Stimulated activated naive CD8-positive, alpha-beta T cell treated with anti-CD3 and anti-CD28 coated beads, Interleukin-15, amount 100 ng/mL, for 72 hours (primary cell): ENCODE measurements at regions not wholly inside any gene's neighbourhood (a gene's known extent, or its start where the extent isn't known, plus 50 kb on each side); places are given as distances from the start of the nearest gene placed in this dataset.
"Not testable (repeated sequence)": the region's sequence is repeated elsewhere in the genome, so short reads cannot be mapped to it uniquely, and the experiment has no call there.

Source experiments
- ATAC-seq: fragments of 150-1000 bp; cut with Tn5 transposase; 2 replicates; pipeline ENCODE4 v1.10.0; 2021; ENCODE audit warnings: mild to moderate bottlenecking, moderate library complexity
- DNase-seq, 2 donors: peaks; one replicate each; pipeline ENCODE4 v3.0.0; 2021 to 2022
- H3K27ac Mint-ChIP-seq, 2 donors: one replicate each; pipeline ENCODE4 v1.8.0; 2022; ENCODE audit warnings: mild to moderate bottlenecking in 2 of 2, mixed read lengths in 2 of 2, moderate library complexity in 2 of 2
- H3K27me3 Mint-ChIP-seq: one replicate; pipeline ENCODE4 v1.8.0; 2022; ENCODE audit warnings: mixed read lengths
- H3K4me1 Mint-ChIP-seq: one replicate; pipeline ENCODE4 v1.8.0; 2022; ENCODE audit warnings: mild to moderate bottlenecking, mixed read lengths
- H3K4me3 Mint-ChIP-seq, 2 donors: one replicate each; pipeline ENCODE4 v1.8.0; 2022; ENCODE audit warnings: mild to moderate bottlenecking in 2 of 2, mixed read lengths in 2 of 2, moderate library complexity in 1 of 2
- H3K9me3 Mint-ChIP-seq, 2 donors: one replicate each; pipeline ENCODE4 v1.8.0; 2022; ENCODE audit warnings: mixed read lengths in 2 of 2

GRCh38 chr7:128608678-128609421 is 63.2 kb upstream of the GARIN1A start:
- ATAC-seq (peak; percentile 92), DNase-seq (peak; percentile 23 to 33)
- H3K27me3 Mint-ChIP-seq, H3K9me3 Mint-ChIP-seq, H3K4me1 Mint-ChIP-seq: not testable (repeated sequence)
- H3K4me3 Mint-ChIP-seq: peak overlapping the region; percentile 83 to 91
- H3K27ac Mint-ChIP-seq: peak overlapping the region; percentile 93 to 97

- not testable (repeated sequence) for DNase-seq, H3K4me1 Mint-ChIP-seq, H3K9me3 Mint-ChIP-seq, H3K4me3 Mint-ChIP-seq, ATAC-seq, H3K27me3 Mint-ChIP-seq, H3K27ac Mint-ChIP-seq
Measured at GRCh38 chr7:128613366-128613765, 58.7 kb upstream of the GARIN1A start.

GRCh38 chr7:128614812-128615211 is 57.3 kb upstream of the GARIN1A start:
- not testable (repeated sequence) for H3K4me3 Mint-ChIP-seq, H3K9me3 Mint-ChIP-seq, DNase-seq, H3K4me1 Mint-ChIP-seq, H3K27me3 Mint-ChIP-seq, ATAC-seq
- peak overlapping the region in 1 of 2 donors; percentile 16 for H3K27ac Mint-ChIP-seq

- not testable (repeated sequence) for H3K9me3 Mint-ChIP-seq, H3K4me3 Mint-ChIP-seq, DNase-seq, H3K4me1 Mint-ChIP-seq, H3K27me3 Mint-ChIP-seq, ATAC-seq, H3K27ac Mint-ChIP-seq
Measured at GRCh38 chr7:128616799-128617198, 55.3 kb upstream of the GARIN1A start.
